ENCODE measurements at regions not wholly inside any gene's neighbourhood (a gene's known extent, or its start where the extent isn't known, plus 50 kb on each side); places are given as distances from the start of the nearest gene placed in this dataset.
"Not testable (repeated sequence)": the region's sequence is repeated elsewhere in the genome, so short reads cannot be mapped to it uniquely, and the experiment has no call there.

DNA sequence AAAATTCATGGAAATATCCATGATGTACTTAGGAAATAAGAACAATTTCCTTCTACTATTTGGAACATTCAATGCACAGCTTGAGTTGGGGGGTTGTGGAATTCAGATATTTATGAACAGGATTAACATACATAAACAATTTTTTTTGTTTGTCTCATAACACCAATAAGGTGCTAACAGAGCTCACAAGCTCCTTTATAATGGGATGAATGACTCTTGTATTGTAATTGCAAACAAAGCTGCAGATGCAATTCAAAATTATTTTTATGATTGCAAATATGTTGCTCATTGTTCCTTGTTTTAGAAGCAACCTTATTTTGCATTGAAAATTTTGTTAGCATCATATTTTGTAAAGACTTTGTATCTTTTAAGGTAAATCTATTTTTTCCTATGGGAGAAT is 265.7 kb downstream of the PCDH17 start:
- no peak overlapping the region for H3K4me3 ChIP-seq (replicated peaks; ENCODE audit: low read depth, low read length)
- TF ChIP-seq, protein P1, sequence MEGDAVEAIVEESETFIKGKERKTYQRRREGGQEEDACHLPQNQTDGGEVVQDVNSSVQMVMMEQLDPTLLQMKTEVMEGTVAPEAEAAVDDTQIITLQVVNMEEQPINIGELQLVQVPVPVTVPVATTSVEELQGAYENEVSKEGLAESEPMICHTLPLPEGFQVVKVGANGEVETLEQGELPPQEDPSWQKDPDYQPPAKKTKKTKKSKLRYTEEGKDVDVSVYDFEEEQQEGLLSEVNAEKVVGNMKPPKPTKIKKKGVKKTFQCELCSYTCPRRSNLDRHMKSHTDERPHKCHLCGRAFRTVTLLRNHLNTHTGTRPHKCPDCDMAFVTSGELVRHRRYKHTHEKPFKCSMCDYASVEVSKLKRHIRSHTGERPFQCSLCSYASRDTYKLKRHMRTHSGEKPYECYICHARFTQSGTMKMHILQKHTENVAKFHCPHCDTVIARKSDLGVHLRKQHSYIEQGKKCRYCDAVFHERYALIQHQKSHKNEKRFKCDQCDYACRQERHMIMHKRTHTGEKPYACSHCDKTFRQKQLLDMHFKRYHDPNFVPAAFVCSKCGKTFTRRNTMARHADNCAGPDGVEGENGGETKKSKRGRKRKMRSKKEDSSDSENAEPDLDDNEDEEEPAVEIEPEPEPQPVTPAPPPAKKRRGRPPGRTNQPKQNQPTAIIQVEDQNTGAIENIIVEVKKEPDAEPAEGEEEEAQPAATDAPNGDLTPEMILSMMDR (IDR thresholded peaks at IDR 0.05; ENCODE audit: low read depth, low read length, missing control alignments), result no peak
- no peak for DNase-seq (ENCODE audit: extremely low read depth, low read depth)

DNA sequence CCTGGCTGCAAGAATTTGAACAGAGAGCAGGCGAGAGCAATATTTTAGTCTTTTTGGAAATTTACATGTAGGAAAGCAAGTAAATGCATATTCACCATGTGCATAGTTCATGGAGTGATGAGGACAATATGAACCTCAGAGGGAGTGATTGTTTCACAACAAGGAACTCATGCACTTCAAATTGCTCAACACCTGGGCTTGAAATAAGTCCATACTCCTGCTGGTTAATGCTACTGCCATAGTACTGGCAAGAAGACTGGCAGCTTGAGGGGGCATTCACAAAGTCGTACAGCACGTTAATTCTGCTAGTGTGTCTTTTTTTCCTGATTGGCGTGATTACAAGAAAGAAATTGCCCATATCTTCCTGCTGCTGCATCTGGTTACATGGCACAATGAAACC is 267.6 kb downstream of the PCDH17 start:
- no peak overlapping the region for H3K4me3 ChIP-seq (replicated peaks; ENCODE audit: low read depth, low read length)
- no peak for DNase-seq (ENCODE audit: extremely low read depth, low read depth)
- TF ChIP-seq, protein P1 (IDR thresholded peaks at IDR 0.05; ENCODE audit: low read depth, low read length, missing control alignments), result no peak

DNA sequence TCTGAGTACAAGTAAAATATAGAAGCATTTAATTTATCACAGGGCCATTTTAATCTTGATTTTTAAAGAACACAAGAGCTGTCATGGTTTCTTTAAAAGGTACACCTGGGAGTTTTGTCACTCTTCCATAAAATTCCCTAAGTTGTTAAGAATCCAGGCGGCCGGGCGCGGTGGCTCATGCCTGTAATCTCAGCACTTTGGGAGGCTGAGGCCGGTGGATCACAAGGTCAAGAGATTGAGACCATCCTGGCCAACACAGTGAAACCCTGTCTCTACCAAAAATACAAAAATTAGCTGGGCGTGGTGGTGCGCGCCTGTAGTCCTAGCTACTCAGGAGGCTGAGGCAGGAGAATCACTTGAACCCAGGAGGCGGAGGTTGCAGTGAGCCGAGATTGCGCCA is 278.3 kb downstream of the PCDH17 start:
- not testable (repeated sequence) for DNase-seq (ENCODE audit: extremely low read depth, low read depth); H3K4me3 ChIP-seq (replicated peaks; ENCODE audit: low read depth, low read length)

DNA sequence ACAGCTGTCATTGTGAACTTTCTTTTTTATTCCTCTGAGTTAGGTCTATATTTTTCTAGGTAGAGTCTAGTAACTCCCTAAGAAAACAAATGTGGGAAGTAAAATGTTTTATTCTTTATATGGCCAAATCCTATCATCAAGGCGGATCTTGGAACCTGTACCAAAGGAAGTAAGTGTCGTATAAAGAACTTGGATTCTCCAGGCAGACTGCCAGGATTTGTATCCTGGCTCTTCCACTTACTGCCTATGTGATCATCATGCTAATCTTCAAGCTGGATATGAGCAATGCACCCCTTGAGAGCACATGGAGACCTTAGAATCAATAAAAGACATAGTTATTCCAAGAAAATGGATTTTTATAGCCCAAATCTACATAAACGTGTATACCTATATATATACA is 286.5 kb downstream of the PCDH17 start:
- H3K4me3 ChIP-seq (replicated peaks; ENCODE audit: low read depth, low read length), result no peak overlapping the region
- TF ChIP-seq, protein P1 (IDR thresholded peaks at IDR 0.05; ENCODE audit: low read depth, low read length, missing control alignments), result no peak
- no peak for DNase-seq (ENCODE audit: extremely low read depth, low read depth)

DNA sequence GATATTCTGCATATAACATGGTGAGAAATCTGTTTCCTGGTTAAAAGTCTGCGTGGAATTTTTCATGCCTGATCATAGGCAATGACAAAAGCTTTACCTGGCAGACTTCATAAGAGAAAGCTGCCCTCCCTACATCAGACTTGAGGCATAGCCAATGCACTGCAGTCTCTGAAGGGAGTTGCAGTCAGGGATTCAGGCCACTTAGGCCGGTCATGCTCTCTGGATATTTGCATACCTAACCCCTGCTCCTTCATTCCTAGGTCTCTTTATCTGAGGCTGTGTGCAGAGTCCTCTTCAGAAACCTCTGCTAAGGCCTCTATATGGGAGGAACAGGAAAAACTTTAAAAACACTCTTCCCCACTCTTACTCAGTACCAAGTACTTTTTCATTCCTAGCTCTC is 287.4 kb downstream of the PCDH17 start:
- TF ChIP-seq, protein P1 (IDR thresholded peaks at IDR 0.05; ENCODE audit: low read depth, low read length, missing control alignments), result no peak
- no peak overlapping the region for H3K4me3 ChIP-seq (replicated peaks; ENCODE audit: low read depth, low read length)
- no peak for DNase-seq (ENCODE audit: extremely low read depth, low read depth)

DNA sequence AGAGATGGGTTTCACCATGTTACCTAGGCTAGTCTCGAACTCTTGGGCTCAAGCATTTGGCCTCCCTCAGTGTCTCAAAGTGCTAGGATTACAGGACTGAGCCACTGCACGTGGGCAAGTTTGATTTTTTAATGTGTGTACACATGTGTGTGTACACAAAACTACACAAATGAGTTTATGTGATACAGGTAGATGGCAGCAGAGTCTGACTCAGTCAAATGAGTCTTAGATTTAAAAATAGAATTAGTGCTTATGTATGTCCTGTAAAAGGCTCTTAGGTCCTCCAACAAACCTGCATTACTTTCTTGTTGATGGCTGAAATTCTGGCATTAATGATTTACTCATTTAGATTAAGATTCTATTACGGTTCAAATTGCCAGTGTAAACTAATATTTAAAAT is 293.7 kb downstream of the PCDH17 start:
- TF ChIP-seq, protein P1 (IDR thresholded peaks at IDR 0.05; ENCODE audit: low read depth, low read length, missing control alignments), result no peak
- no peak for DNase-seq (ENCODE audit: extremely low read depth, low read depth)
- H3K4me3 ChIP-seq (replicated peaks; ENCODE audit: low read depth, low read length), result no peak overlapping the region

DNA sequence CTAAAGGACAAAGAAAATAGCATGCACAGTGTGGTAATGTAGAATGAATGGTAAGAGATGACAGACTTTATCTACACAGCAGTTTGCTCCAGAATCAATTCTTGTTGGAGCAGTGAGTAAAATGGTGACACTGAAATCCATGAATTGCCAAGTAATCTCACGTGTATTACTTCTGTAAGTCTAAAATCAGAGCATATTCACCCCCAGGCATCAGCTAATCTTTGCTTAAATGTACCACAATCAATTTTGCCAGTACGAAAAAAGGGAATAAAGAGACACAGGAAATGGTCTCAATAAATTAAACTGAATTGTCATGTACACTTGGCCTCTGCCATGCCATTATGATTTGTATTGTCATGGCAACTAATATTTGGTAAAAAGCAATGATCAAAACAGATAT is 294.2 kb downstream of the PCDH17 start:
- TF ChIP-seq, protein P1 (IDR thresholded peaks at IDR 0.05; ENCODE audit: low read depth, low read length, missing control alignments), result no peak
- no peak for DNase-seq (ENCODE audit: extremely low read depth, low read depth)

More for the DNA sequence above, 294.2 kb downstream of the PCDH17 start:
- H3K4me3 ChIP-seq (replicated peaks; ENCODE audit: low read depth, low read length), result no peak overlapping the region
